Panc1 (cell line): ENCODE measurements at regions not wholly inside any gene's neighbourhood (a gene's known extent, or its start where the extent isn't known, plus 50 kb on each side); places are given as distances from the start of the nearest gene placed in this dataset.

Experiments used
- POLR2AphosphoS5 ChIP-seq: IDR thresholded peaks from 2 replicates; pipeline ENCODE4 v1.6.1; 2012; ENCODE audit warnings: mild to moderate bottlenecking, low read depth, low read length, moderate library complexity
- SIN3A ChIP-seq: IDR thresholded peaks from 2 replicates; pipeline ENCODE4 v1.6.1; 2012; ENCODE audit warnings: low read depth, mild to moderate bottlenecking, low read length, moderate library complexity, borderline replicate concordance; ENCODE audit not compliant: insufficient read depth
- TCF7L2 ChIP-seq: IDR thresholded peaks from 2 replicates; pipeline ENCODE4 v1.6.1; 2011; ENCODE audit warnings: mild to moderate bottlenecking, low read depth, low read length, inconsistent platforms
- TF ChIP-seq, protein P1 (sequence below): fragments of 450-650 bp; IDR thresholded peaks from 2 replicates; pipeline ENCODE4 v1.5.1; 2017; ENCODE audit warnings: mild to moderate bottlenecking
- TF ChIP-seq, protein P2 (sequence below), 2 experiments: IDR thresholded peaks; 2 replicates each; pipeline ENCODE4 v1.6.1; 2011 to 2012; ENCODE audit warnings: low read depth in 2 of 2, control low read depth in 1 of 2, low read length in 1 of 2, mild to moderate bottlenecking in 1 of 2, moderate library complexity in 1 of 2; ENCODE audit not compliant: insufficient read depth in 1 of 2

DNA sequence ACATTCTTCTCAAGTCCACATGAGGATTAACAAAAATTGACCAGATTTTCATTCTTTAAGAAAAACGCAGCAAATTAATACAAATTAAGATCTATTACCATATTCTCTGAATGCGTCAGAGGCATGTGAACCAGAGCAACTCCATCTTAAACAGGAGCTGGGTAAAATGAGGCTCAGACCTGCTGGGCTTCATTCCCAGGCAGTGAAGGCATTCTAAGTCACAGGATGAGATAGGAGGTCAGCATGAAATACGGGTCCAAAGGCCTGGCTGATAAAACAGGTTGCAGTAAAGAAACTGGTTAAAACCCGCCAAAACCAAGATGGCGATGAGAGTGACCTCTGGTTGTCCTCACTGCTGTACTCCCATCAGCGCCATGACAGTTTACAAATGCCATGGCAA lies 217.6 kb downstream of the RDH14 start:
- TF ChIP-seq, protein P1, sequence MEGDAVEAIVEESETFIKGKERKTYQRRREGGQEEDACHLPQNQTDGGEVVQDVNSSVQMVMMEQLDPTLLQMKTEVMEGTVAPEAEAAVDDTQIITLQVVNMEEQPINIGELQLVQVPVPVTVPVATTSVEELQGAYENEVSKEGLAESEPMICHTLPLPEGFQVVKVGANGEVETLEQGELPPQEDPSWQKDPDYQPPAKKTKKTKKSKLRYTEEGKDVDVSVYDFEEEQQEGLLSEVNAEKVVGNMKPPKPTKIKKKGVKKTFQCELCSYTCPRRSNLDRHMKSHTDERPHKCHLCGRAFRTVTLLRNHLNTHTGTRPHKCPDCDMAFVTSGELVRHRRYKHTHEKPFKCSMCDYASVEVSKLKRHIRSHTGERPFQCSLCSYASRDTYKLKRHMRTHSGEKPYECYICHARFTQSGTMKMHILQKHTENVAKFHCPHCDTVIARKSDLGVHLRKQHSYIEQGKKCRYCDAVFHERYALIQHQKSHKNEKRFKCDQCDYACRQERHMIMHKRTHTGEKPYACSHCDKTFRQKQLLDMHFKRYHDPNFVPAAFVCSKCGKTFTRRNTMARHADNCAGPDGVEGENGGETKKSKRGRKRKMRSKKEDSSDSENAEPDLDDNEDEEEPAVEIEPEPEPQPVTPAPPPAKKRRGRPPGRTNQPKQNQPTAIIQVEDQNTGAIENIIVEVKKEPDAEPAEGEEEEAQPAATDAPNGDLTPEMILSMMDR = no peak
- no peak for TF ChIP-seq POLR2AphosphoS5
- TF ChIP-seq, protein P2, sequence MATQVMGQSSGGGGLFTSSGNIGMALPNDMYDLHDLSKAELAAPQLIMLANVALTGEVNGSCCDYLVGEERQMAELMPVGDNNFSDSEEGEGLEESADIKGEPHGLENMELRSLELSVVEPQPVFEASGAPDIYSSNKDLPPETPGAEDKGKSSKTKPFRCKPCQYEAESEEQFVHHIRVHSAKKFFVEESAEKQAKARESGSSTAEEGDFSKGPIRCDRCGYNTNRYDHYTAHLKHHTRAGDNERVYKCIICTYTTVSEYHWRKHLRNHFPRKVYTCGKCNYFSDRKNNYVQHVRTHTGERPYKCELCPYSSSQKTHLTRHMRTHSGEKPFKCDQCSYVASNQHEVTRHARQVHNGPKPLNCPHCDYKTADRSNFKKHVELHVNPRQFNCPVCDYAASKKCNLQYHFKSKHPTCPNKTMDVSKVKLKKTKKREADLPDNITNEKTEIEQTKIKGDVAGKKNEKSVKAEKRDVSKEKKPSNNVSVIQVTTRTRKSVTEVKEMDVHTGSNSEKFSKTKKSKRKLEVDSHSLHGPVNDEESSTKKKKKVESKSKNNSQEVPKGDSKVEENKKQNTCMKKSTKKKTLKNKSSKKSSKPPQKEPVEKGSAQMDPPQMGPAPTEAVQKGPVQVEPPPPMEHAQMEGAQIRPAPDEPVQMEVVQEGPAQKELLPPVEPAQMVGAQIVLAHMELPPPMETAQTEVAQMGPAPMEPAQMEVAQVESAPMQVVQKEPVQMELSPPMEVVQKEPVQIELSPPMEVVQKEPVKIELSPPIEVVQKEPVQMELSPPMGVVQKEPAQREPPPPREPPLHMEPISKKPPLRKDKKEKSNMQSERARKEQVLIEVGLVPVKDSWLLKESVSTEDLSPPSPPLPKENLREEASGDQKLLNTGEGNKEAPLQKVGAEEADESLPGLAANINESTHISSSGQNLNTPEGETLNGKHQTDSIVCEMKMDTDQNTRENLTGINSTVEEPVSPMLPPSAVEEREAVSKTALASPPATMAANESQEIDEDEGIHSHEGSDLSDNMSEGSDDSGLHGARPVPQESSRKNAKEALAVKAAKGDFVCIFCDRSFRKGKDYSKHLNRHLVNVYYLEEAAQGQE (IDR thresholded peaks at IDR 0.05; ENCODE audit: insufficient read depth in 1 of 2, low read depth in 2 of 2, low read length in 1 of 2) = no peak
- no peak for TF ChIP-seq TCF7L2
- no peak for TF ChIP-seq SIN3A
